HG03457 (cell line): ENCODE measurements at regions not wholly inside any gene's neighbourhood (a gene's known extent, or its start where the extent isn't known, plus 50 kb on each side); places are given as distances from the start of the nearest gene placed in this dataset.

Source experiments
- ATAC-seq: cut with Tn5 transposase; IDR thresholded peaks from one replicate; pipeline ENCODE4 v1.9.1; 2021; ENCODE audit warnings: moderate number of reproducible peaks; ENCODE audit not compliant: unreplicated experiment

DNA sequence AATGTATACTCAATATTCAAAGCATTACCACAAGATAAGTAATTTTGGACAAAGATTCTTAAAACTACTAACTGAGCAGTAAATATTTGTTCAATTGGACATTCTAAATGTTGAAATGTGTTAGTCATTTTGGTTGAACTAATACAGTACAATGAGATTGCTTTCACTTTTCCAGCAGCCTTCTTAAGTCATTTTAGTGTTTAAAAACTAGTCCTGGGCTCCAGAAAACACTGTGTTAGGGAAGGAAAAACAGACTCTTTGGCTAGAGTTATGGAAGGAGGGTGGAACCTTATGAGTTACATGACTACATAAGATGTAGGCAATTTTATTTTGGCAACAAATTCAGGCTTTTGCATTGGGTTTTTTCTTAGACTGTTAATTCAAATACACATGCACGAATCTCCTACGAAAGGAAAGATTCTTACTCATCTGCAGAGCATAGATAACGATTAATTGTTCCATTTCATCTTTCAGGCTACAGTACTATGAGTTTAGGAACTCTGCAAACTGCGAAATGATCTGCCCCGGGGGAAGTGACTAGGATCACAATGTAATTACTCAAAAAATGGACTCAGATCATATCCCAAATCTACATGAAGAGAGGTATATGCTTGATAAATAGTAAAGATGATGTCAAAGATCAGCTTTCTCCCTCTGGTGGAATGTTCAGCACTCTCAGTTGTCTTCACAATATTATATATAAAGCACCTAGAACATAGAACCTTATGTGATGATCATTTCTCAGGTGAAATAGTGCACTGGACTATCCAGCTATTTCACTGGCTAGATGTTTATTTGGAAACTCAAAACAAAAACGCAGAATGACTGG, 492.8 kb upstream of the MDFIC2 start:
- no peak for ATAC-seq

DNA sequence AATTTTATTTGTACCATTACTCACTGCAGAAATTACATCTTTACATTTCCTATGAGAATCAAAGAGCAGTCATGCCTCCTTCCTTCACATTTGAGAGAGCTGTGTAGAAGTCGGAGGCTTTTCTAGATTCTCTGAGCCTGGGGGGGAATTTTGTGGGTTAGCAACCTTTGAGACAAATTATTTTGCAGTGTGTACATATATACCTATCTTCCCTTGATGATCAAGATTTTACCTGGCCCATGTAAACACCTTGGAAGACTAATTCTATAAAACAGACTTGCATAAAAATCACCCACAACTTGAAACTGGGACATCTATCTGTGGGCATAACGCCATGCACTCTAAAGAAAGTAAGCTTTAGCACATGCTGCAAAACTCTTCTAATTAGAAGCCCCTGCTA, 491.5 kb upstream of the MDFIC2 start:
- ATAC-seq: no peak

GRCh38 chr3:70803319-70803718, 490.9 kb upstream of the MDFIC2 start:
- no peak for ATAC-seq

DNA sequence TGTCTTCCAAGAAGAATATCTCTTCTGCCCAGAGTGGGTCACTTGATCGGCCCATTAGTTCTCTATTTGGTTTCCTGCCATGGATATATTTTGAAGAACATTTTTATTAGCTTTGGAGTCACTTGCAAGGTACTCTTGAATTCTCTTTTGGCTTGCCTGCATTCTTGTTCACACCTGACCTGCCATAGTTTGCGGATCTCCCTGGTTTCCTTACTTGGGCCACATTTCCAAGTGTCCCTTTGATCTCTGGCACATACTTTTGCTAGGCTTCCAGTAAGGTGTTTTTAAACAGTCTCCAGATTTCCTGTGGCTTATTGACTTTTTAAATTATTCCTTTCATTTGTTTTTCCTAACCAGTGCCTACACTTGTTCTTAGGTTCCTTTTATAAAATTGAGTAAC, 488.5 kb upstream of the MDFIC2 start:
- no peak for ATAC-seq

- no peak for ATAC-seq
Measured at GRCh38 chr3:70789878-70790277, 477.4 kb upstream of the MDFIC2 start.

GRCh38 chr3:70780790-70781189, 468.4 kb upstream of the MDFIC2 start:
- no peak for ATAC-seq

- no peak for ATAC-seq
Measured at GRCh38 chr3:70779296-70779695, 466.9 kb upstream of the MDFIC2 start.

- ATAC-seq: no peak
Measured at GRCh38 chr3:70776081-70776480, 463.6 kb upstream of the MDFIC2 start.

DNA sequence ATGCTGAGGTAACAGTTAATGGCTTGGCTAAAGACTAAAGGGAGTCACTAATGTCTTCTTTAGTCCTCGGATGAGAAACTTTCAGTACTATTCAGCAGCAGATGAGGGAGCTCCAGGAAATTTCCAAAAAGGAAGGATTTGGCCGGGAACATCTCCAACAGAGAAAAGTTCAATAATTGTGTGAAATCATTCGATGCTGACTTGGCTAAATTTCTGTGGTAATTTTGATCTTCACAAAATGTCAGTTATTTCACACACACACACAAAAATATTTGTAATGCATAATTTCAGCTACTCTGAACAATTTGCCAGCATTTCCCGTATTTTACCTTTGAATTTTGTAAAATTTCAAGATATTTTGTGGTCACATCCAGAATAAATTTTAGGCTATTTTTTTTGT, 462.8 kb upstream of the MDFIC2 start:
- ATAC-seq: no peak

DNA sequence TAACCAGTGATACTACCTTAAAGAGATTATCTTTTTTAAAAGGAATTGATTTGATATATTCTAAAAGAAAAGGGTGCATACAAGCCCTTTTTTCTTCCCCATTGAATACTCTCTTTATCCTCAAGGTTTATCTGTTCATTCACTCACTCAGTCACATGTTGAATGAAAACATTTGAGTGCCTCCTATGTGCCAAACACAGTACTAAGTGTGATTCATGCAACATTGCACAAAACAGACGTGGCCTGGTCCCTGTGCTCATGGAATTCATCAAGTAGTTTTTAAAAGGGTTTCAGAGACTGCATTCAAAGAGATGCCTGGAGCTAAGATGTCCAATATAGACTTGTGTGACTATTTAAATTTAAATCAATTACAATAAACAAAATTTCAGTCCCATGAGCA, 462.2 kb upstream of the MDFIC2 start:
- ATAC-seq: no peak

GRCh38 chr3:70771426-70772147, 459.1 kb upstream of the MDFIC2 start:
- no peak for ATAC-seq

DNA sequence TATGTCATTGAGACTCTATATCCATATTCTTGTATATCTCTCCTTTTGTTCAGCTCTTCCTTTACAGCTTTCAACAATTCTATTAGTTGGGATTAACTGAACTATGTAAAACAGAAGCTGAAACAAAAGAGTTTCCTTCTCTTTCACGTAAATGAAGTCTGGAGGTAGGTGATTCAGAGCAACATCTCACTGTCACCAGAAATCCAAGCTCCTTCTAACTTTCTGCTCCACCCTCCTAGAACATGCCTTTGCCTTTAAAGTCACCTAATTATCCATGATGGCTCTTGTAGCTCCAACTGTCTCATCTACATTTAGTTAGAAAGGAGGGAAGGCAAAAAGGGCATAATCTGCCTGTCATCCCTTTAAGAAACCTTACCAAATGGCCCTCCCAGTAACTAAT, 458.2 kb upstream of the MDFIC2 start:
- no peak for ATAC-seq

DNA sequence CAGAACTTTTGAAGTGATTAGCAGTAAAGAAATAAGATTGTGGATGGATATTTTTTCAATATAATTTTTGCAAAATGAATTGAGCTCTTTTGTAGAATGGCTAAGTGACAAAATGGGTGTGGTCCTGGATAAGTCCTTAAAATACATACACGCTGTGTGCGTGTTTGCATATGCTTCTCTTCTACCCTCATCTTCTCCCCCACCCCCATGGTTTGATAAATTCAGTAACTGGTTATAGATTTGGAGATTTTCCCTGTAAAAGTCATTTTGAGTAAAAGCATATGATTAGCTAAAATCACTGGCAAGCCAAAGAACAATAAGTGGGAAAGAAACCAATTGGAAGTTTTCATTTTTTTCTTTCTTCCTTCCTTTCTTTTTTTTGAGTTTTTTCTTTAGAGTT, 453.9 kb upstream of the MDFIC2 start:
- no peak for ATAC-seq

GRCh38 chr3:70763894-70764293, 451.5 kb upstream of the MDFIC2 start:
- no peak for ATAC-seq

DNA sequence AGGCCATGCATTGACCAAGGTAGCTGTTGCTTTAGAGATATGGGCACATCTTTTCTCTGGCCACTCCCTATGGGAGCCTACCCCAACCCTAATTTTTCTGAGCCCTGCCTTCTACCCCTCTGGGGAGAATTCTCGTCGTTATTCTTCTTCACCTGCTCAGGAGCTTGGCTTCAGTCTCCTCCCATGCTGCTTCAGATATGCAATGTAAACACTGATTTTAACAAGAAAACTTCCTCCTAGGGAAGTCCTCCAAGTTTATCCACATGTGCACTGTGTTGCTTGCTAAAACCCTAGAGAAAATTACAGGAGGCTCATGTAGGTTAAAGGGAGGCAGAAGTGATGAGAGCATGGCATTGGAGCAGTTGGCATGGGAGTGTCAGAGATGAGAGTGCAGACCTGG, 445.2 kb upstream of the MDFIC2 start:
- no peak for ATAC-seq

GRCh38 chr3:70755526-70755925, 443.1 kb upstream of the MDFIC2 start:
- no peak for ATAC-seq

DNA sequence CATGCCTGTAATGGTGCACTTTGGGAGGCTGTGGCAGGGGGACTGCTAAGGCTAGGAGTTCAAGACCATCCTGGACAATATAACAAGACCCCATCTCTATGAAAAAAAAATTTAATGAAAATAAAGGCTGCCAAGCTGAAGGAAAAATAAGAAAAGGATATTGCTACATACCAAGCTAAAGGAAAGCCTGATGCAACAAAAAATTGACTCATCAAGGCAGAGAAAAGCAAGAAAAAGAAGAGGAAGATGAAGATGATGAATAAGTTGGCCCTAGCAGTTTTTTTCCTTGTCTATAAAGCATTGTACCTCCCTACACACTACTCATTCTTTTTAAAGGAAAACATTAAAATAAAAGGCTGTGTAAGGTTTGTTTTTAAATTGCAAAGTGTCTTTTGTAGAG, 441.9 kb upstream of the MDFIC2 start:
- no peak for ATAC-seq

DNA sequence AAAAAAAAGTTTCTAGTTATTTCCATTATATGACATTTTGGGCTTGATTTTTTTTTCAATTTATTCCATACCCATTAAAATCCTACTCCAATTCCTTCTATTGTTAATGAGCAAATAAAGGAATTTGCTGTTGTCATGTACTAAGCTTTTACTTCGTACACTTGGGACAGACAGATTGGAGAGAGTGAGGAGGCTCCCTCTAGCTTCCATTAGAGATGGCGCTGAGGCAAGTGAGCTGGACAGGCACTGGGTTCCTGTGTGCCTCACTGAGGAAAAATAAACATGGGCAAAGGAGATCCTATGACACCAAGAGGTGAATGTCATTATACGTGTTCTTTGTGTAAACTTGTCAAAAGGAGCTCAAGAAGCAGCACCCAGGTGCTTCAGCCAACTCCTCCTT, 441.1 kb upstream of the MDFIC2 start:
- ATAC-seq: no peak

DNA sequence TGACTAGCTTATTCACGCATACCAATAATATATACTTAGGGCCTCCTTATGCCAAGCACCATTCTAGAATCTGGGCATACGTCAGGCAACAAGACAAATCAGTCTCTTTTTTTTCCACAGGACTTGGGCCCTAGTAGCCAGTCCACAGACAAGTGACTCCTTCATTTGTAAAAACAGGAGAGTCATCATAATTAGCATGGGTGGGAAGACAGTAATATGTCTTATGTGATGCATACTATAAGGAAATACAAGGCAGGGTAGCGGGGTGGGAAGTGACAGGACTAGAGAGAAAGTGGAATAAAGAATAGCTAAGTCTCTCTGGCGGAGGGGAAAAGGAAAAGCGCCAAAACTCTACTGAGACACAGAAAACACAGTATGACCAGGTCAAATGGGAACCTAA, 439.6 kb upstream of the MDFIC2 start:
- ATAC-seq: no peak

DNA sequence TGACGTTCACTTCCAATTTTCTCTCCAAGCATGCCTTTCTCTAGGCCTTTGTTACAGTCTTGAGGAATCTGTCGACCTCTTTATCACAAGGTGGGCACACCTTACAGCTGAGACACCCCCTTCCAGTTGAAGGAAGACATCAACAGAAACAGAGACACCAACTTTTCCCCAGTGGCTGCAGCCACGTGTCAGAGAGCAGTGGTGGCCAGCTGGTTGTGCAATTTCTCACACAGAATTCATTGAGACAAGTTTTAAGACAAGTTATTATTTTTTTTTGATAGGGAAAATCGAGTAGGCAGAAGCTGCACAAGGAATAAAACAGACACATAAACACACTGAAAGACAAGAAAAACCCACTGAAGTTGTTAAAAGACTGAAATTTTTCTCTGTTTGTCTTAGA, 436.7 kb upstream of the MDFIC2 start:
- no peak for ATAC-seq

DNA sequence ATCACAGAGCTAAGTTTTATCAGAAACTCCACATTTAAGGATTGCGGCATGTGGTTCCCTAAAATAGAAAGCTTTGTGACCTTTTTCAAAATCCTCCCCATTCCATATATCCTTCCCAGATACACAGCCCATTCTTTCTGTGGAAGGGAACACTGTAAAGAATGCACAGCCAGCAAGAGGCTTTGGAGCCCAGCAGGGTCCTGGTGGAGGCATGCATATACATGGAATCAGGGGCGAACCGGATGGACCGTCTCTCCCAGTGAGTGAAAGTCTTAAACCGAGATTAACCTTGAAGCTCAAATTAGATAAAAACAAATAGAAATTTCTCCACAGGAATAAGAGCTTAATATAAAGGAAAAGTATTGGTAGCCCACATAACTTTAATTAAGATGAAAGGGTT, 436.2 kb upstream of the MDFIC2 start:
- ATAC-seq: no peak

- ATAC-seq: no peak
Measured at GRCh38 chr3:70747847-70748246, 435.4 kb upstream of the MDFIC2 start.

- no peak for ATAC-seq
Measured at GRCh38 chr3:70744536-70744935, 432.1 kb upstream of the MDFIC2 start.
